NB4 (cell line): ENCODE measurements at regions not wholly inside any gene's neighbourhood (a gene's known extent, or its start where the extent isn't known, plus 50 kb on each side); places are given as distances from the start of the nearest gene placed in this dataset.

Experiments
- DNase-seq: peaks from one replicate; pipeline ENCODE4 v3.0.0; 2010; ENCODE audit warnings: low read depth
- H3K4me3 ChIP-seq: one replicate; pipeline ENCODE4 v1.5.1; 2011; ENCODE audit warnings: mild to moderate bottlenecking, low read depth, low read length, moderate library complexity
- CTCF ChIP-seq: IDR thresholded peaks from one replicate; pipeline ENCODE4 v1.5.1; 2012; ENCODE audit warnings: low read depth, low read length
- MAX ChIP-seq: IDR thresholded peaks from 2 replicates; pipeline ENCODE4 v1.6.1; 2011; ENCODE audit warnings: low read depth, low read length
- MYC ChIP-seq: IDR thresholded peaks from 2 replicates; pipeline ENCODE4 v1.6.1; 2011; ENCODE audit warnings: low read depth, low read length
- POLR2A ChIP-seq: IDR thresholded peaks from 2 replicates; pipeline ENCODE4 v1.6.1; 2011; ENCODE audit warnings: mild to moderate bottlenecking; ENCODE audit not compliant: insufficient read length; ENCODE audit errors: extremely low read depth

GRCh38 chr5:86671536-86671935 is 53.8 kb downstream of the COX7C start:
- TF ChIP-seq POLR2A (no peak), CTCF (no peak), MYC (no peak), MAX (no peak)
- DNase-seq = no peak
- no peak overlapping the region for H3K4me3 ChIP-seq

GRCh38 chr5:86674069-86674468 is 56.3 kb downstream of the COX7C start:
- no peak overlapping the region for H3K4me3 ChIP-seq
- TF ChIP-seq POLR2A (no peak), MAX (no peak)
- DNase-seq = no peak

- H3K4me3 ChIP-seq = no peak overlapping the region
- TF ChIP-seq MYC = no peak
- no peak for TF ChIP-seq POLR2A
- no peak for TF ChIP-seq MAX
- TF ChIP-seq CTCF = no peak
- no peak for DNase-seq
Observed at GRCh38 chr5:86675311-86675710, 57.6 kb downstream of the COX7C start.

GRCh38 chr5:86679529-86679928 is 61.8 kb downstream of the COX7C start:
- DNase-seq = peak; percentile 53
- no peak overlapping the region for H3K4me3 ChIP-seq
- no peak for TF ChIP-seq POLR2A
- TF ChIP-seq MYC = no peak
- TF ChIP-seq CTCF = peak; percentile 22
- no peak for TF ChIP-seq MAX

GRCh38 chr5:86679949-86680348 is 62.2 kb downstream of the COX7C start:
- no peak overlapping the region for H3K4me3 ChIP-seq
- TF ChIP-seq MAX (no peak), MYC (no peak), POLR2A (no peak), CTCF (no peak)
- no peak for DNase-seq

- peak; percentile 3 for DNase-seq
- no peak overlapping the region for H3K4me3 ChIP-seq
- TF ChIP-seq MAX = no peak
- TF ChIP-seq CTCF = no peak
- no peak for TF ChIP-seq POLR2A
- TF ChIP-seq MYC = no peak
Observed at GRCh38 chr5:86684222-86684621, 66.5 kb downstream of the COX7C start.
